GM12874 (cell line): ENCODE measurements at regions not wholly inside any gene's neighbourhood (a gene's known extent, or its start where the extent isn't known, plus 50 kb on each side); places are given as distances from the start of the nearest gene placed in this dataset.

Source experiments
- CTCF ChIP-seq: IDR thresholded peaks from 2 replicates; pipeline ENCODE4 v1.5.1; 2011; ENCODE audit warnings: low read depth, mild to moderate bottlenecking, control low read depth, low read length, moderate library complexity; ENCODE audit not compliant: insufficient read depth

GRCh38 chr5:52692606-52693005, 95.1 kb upstream of the ITGA1 start:
- no peak for TF ChIP-seq CTCF

GRCh38 chr5:52693280-52693679, 94.4 kb upstream of the ITGA1 start:
- peak; percentile 37; the same call in 1 of the 2 replicates for TF ChIP-seq CTCF

- no peak for TF ChIP-seq CTCF
Observed at GRCh38 chr5:52693836-52694235, 93.9 kb upstream of the ITGA1 start.

- TF ChIP-seq CTCF = no peak
Observed at GRCh38 chr5:52694648-52695047, 93.1 kb upstream of the ITGA1 start.

- TF ChIP-seq CTCF = no peak
Observed at GRCh38 chr5:52702877-52703276, 84.8 kb upstream of the ITGA1 start.

GRCh38 chr5:52703321-52703720, 84.4 kb upstream of the ITGA1 start:
- no peak for TF ChIP-seq CTCF

GRCh38 chr5:52705720-52706119, 82.0 kb upstream of the ITGA1 start:
- no peak for TF ChIP-seq CTCF

- no peak for TF ChIP-seq CTCF
Observed at GRCh38 chr5:52706775-52707174, 80.9 kb upstream of the ITGA1 start.
